GM12878 (cell line): ENCODE measurements at regions not wholly inside any gene's neighbourhood (a gene's known extent, or its start where the extent isn't known, plus 50 kb on each side); places are given as distances from the start of the nearest gene placed in this dataset.

Experiments
- ATAC-seq: fragments of 200-7000 bp; cut with Tn5 transposase; 3 replicates; pipeline ENCODE4 v1.9.1; 2020; ENCODE audit warnings: mild to moderate bottlenecking, moderate library complexity
- BruUV-seq: library from RNA; stranded (reverse); fragments of 400-500 nt; replicated peaks from 2 replicates; lab custom pipeline; 2021; lab: Mats Ljungman, UMichigan
- CTCF ChIA-PET: fragments of 300-600 bp; sonication (Branson Sonifier 250); formaldehyde crosslinking; extraction: SDS; loops from one replicate; lab custom pipeline; 2021; ENCODE audit warnings: inconsistent platforms; lab: Yijun Ruan, JAX
- POLR2A ChIA-PET: fragments of 350-600 bp; formaldehyde crosslinking; extraction: SDS; loops from one replicate; lab custom pipeline; 2021; ENCODE audit warnings: inconsistent platforms; lab: Charles Lee
- RAD21 ChIA-PET: fragments of 300-600 bp; sonication (Branson Sonifier 250); formaldehyde crosslinking; loops from one replicate; lab custom pipeline; 2023; ENCODE audit warnings: antibody characterized with exemption; ENCODE audit not compliant: unreplicated experiment; lab: Charles Lee
- SMC1A ChIA-PET: fragments of 300-600 bp; sonication (Branson Sonifier 250); formaldehyde crosslinking; loops from one replicate; lab custom pipeline; 2023; ENCODE audit not compliant: unreplicated experiment, uncharacterized antibody; lab: Charles Lee
- DNase-seq: peaks from one replicate; pipeline ENCODE4 v3.0.0-alpha.2; 2011; ENCODE audit warnings: low read depth, low spot score
- FAIRE-seq: peaks from 3 replicates; lab custom pipeline; 2011; peaks lifted over from hg19 to GRCh38; lab: Jason Lieb, UNC
- H2AFZ ChIP-seq: 2 replicates; pipeline ENCODE4 v1.6.0; 2011; ENCODE audit warnings: low read depth, low read length, control low read depth; ENCODE audit not compliant: control insufficient read depth
- H3K27ac ChIP-seq: 2 replicates; pipeline ENCODE4 v1.5.1; 2011; ENCODE audit warnings: control low read depth; ENCODE audit not compliant: control insufficient read depth, insufficient read depth
- H3K27me3 ChIP-seq, 2 experiments: replicated peaks in 1 of 2; 2 replicates each; pipeline versions ENCODE4 v1.6.0 to v1.6.1; 2011; ENCODE audit warnings: low read length in 1 of 2; ENCODE audit not compliant: control insufficient read depth in 2 of 2, insufficient read depth in 2 of 2
- H3K36me3 ChIP-seq, 2 experiments: 2 replicates each; pipeline ENCODE4 v1.5.1; 2011; ENCODE audit warnings: low read length in 1 of 2; ENCODE audit not compliant: control insufficient read depth in 2 of 2, insufficient read depth in 2 of 2
- H3K4me1 ChIP-seq: 2 replicates; pipeline ENCODE4 v1.6.1; 2011; ENCODE audit warnings: mild to moderate bottlenecking, low read length, moderate library complexity, mixed read lengths; ENCODE audit not compliant: control insufficient read depth, insufficient read depth
- H3K4me2 ChIP-seq: 2 replicates; pipeline ENCODE4 v1.6.0; 2011; ENCODE audit warnings: control low read depth; ENCODE audit not compliant: control insufficient read depth, insufficient read depth
- H3K4me3 ChIP-seq: fragments of 200-600 bp; sonication (generic); 2 replicates; pipeline ENCODE4 v1.5.1; 2016
- H3K79me2 ChIP-seq: 2 replicates; pipeline ENCODE4 v1.6.0; 2011; ENCODE audit warnings: low read length; ENCODE audit not compliant: control insufficient read depth, insufficient read depth
- H3K9ac ChIP-seq: 2 replicates; pipeline ENCODE4 v1.8.0; 2011; ENCODE audit warnings: low read length, control low read depth, mixed read lengths; ENCODE audit not compliant: control insufficient read depth, insufficient read depth
- H3K9me3 ChIP-seq: replicated peaks from 3 replicates; pipeline ENCODE4 v1.5.1; 2011; ENCODE audit warnings: mild to moderate bottlenecking, low read length; ENCODE audit not compliant: control insufficient read depth, insufficient read depth
- H4K20me1 ChIP-seq: 2 replicates; pipeline ENCODE4 v1.6.0; 2011; ENCODE audit not compliant: control insufficient read depth, insufficient read depth
- ATF7 ChIP-seq: fragments of 450-650 bp; IDR thresholded peaks from 2 replicates; pipeline ENCODE4 v1.6.1; 2016; ENCODE audit warnings: low read depth, mild to moderate bottlenecking
- BCL11A ChIP-seq: IDR thresholded peaks from 2 replicates; pipeline ENCODE4 v1.6.1; 2011; ENCODE audit warnings: low read depth, low read length
- CBX3 ChIP-seq: fragments of 200-600 bp; sonication (generic); IDR thresholded peaks from 2 replicates; pipeline ENCODE4 v1.6.1; 2016; ENCODE audit warnings: low read depth, borderline replicate concordance
- ESRRA ChIP-seq: IDR thresholded peaks from 2 replicates; pipeline ENCODE4 v1.6.1; 2012; ENCODE audit warnings: mild to moderate bottlenecking, low read length, improper control_type of control experiment
- NFXL1 ChIP-seq: fragments of 450-650 bp; IDR thresholded peaks from 2 replicates; pipeline ENCODE4 v1.6.1; 2017; ENCODE audit warnings: antibody characterized with exemption, mild to moderate bottlenecking, borderline replicate concordance
- PAX8 ChIP-seq: fragments of 450-650 bp; IDR thresholded peaks from 2 replicates; pipeline ENCODE4 v1.6.1; 2017; ENCODE audit warnings: mild to moderate bottlenecking, moderate library complexity
- POLR2A ChIP-seq: IDR thresholded peaks from 2 replicates; pipeline ENCODE4 v1.6.1; 2011; ENCODE audit warnings: low read depth, mild to moderate bottlenecking, low read length
- RCOR1 ChIP-seq: conservative IDR thresholded peaks from 2 replicates; pipeline ENCODE4 v1.6.1; 2012; ENCODE audit warnings: low read depth, low read length, improper control_type of control experiment
- SRF ChIP-seq, 2 experiments: IDR thresholded peaks; 2 replicates each; pipeline ENCODE4 v1.6.1; 2011; ENCODE audit warnings: low read depth in 2 of 2, low read length in 2 of 2, mild to moderate bottlenecking in 1 of 2, moderate library complexity in 1 of 2
- TCF12 ChIP-seq: IDR thresholded peaks from 2 replicates; pipeline ENCODE4 v1.6.1; 2011; ENCODE audit warnings: low read depth, mild to moderate bottlenecking, low read length
- YBX1 ChIP-seq: fragments of 450-650 bp; IDR thresholded peaks from 2 replicates; pipeline ENCODE4 v1.6.1; 2016; ENCODE audit warnings: antibody characterized with exemption
- ZNF24 ChIP-seq: fragments of 450-650 bp; IDR thresholded peaks from 2 replicates; pipeline ENCODE4 v1.6.1; 2017; ENCODE audit warnings: antibody characterized with exemption, mild to moderate bottlenecking
- ZNF622 ChIP-seq: fragments of 450-650 bp; IDR thresholded peaks from 2 replicates; pipeline ENCODE4 v1.6.1; 2017; ENCODE audit warnings: mild to moderate bottlenecking, inconsistent platforms
- WGBS: methylation state at CpG from one replicate; pipeline ENCODE4 v1.1.6; 2016; ENCODE audit warnings: low lambda C conversion rate; ENCODE audit not compliant: insufficient replicate concordance, insufficient coverage; ENCODE audit errors: missing lambda C conversion rate; 5-methylcytosine and 5-hydroxymethylcytosine counted together
- in situ Hi-C: fragments of 300-500 bp; cut with MboI; formaldehyde crosslinking; loops from 9 replicates; pipeline ENCODE4 v1.14.3; 2018; ENCODE audit warnings: mixed read lengths
- intact Hi-C: fragments of 100-400 bp; cut with micrococcal nuclease; formaldehyde crosslinking; loops from one replicate; pipeline ENCODE4 v1.14.2; 2022; ENCODE audit not compliant: unreplicated experiment
- TF ChIP-seq, protein P1 (sequence below): fragments of 450-650 bp; IDR thresholded peaks from 2 replicates; pipeline ENCODE4 v1.6.1; 2017; ENCODE audit warnings: mild to moderate bottlenecking
- TF ChIP-seq, protein P2 (sequence below): IDR thresholded peaks from 2 replicates; pipeline ENCODE4 v1.6.1; 2011; ENCODE audit warnings: borderline replicate concordance, low read depth, mild to moderate bottlenecking, moderate library complexity, low read length; ENCODE audit not compliant: insufficient read depth, poor library complexity, severe bottlenecking
- TF ChIP-seq, protein P3 (sequence below): fragments of 450-650 bp; IDR thresholded peaks from 2 replicates; pipeline ENCODE4 v1.6.1; 2016; ENCODE audit warnings: mild to moderate bottlenecking, moderate library complexity, borderline replicate concordance
- TF ChIP-seq, protein P4 (sequence below): fragments of 450-650 bp; conservative IDR thresholded peaks from 2 replicates; pipeline ENCODE4 v1.6.1; 2017; ENCODE audit warnings: mild to moderate bottlenecking, moderate library complexity

DNA sequence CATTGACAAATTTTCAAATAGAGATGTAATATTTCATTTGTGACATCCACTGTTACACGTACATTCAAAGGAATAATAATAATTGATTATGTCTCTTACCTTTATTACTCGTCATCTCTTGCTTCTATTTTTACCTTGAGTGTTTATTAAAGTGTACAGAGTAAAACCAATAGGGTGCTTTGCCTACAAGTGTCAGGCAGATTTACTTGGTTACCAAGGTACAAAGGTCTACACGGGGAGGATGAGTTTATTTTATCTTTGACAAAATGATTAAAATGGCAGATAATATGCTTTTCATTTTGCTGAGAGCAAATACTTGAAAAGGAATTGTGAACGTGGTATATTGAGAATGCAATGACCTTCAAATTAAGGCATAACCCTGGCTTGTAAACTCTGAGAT is 137.8 kb upstream of the SOX5 start:
- DNase-seq, result no peak
- no peak for FAIRE-seq
- Histone ChIP-seq H3K27ac (no peak overlapping the region), H4K20me1 (no peaks in the 10 kb centered on the region), H3K9me3 (no peaks in the 10 kb centered on the region), H3K27me3 (no peaks in the 10 kb centered on the region; a peak in 1 of 4 replicates), H3K79me2 (no peaks in the 10 kb centered on the region), H3K36me3 (no peaks in the 10 kb centered on the region), H3K4me1 (no peaks in the 10 kb centered on the region), H3K4me3 (no peak overlapping the region), H3K9ac (no peak overlapping the region), H3K4me2 (no peak overlapping the region), H2AFZ (no peak overlapping the region)
- no peak for TF ChIP-seq PAX8
- TF ChIP-seq, protein P1, sequence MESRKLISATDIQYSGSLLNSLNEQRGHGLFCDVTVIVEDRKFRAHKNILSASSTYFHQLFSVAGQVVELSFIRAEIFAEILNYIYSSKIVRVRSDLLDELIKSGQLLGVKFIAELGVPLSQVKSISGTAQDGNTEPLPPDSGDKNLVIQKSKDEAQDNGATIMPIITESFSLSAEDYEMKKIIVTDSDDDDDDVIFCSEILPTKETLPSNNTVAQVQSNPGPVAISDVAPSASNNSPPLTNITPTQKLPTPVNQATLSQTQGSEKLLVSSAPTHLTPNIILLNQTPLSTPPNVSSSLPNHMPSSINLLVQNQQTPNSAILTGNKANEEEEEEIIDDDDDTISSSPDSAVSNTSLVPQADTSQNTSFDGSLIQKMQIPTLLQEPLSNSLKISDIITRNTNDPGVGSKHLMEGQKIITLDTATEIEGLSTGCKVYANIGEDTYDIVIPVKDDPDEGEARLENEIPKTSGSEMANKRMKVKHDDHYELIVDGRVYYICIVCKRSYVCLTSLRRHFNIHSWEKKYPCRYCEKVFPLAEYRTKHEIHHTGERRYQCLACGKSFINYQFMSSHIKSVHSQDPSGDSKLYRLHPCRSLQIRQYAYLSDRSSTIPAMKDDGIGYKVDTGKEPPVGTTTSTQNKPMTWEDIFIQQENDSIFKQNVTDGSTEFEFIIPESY, result no peak
- TF ChIP-seq ZNF622, result no peak
- TF ChIP-seq ESRRA, result no peak
- TF ChIP-seq, protein P2, sequence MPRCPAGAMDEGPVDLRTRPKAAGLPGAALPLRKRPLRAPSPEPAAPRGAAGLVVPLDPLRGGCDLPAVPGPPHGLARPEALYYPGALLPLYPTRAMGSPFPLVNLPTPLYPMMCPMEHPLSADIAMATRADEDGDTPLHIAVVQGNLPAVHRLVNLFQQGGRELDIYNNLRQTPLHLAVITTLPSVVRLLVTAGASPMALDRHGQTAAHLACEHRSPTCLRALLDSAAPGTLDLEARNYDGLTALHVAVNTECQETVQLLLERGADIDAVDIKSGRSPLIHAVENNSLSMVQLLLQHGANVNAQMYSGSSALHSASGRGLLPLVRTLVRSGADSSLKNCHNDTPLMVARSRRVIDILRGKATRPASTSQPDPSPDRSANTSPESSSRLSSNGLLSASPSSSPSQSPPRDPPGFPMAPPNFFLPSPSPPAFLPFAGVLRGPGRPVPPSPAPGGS, result no peak
- TF ChIP-seq YBX1, result no peak
- TF ChIP-seq NFXL1, result no peak
- TF ChIP-seq, protein P3, sequence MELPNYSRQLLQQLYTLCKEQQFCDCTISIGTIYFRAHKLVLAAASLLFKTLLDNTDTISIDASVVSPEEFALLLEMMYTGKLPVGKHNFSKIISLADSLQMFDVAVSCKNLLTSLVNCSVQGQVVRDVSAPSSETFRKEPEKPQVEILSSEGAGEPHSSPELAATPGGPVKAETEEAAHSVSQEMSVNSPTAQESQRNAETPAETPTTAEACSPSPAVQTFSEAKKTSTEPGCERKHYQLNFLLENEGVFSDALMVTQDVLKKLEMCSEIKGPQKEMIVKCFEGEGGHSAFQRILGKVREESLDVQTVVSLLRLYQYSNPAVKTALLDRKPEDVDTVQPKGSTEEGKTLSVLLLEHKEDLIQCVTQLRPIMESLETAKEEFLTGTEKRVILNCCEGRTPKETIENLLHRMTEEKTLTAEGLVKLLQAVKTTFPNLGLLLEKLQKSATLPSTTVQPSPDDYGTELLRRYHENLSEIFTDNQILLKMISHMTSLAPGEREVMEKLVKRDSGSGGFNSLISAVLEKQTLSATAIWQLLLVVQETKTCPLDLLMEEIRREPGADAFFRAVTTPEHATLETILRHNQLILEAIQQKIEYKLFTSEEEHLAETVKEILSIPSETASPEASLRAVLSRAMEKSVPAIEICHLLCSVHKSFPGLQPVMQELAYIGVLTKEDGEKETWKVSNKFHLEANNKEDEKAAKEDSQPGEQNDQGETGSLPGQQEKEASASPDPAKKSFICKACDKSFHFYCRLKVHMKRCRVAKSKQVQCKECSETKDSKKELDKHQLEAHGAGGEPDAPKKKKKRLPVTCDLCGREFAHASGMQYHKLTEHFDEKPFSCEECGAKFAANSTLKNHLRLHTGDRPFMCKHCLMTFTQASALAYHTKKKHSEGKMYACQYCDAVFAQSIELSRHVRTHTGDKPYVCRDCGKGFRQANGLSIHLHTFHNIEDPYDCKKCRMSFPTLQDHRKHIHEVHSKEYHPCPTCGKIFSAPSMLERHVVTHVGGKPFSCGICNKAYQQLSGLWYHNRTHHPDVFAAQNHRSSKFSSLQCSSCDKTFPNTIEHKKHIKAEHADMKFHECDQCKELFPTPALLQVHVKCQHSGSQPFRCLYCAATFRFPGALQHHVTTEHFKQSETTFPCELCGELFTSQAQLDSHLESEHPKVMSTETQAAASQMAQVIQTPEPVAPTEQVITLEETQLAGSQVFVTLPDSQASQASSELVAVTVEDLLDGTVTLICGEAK, result no peak
- no peak for TF ChIP-seq SRF (IDR thresholded peaks at IDR 0.05; ENCODE audit: low read depth in 2 of 2, low read length in 2 of 2)
- TF ChIP-seq CBX3, result no peak
- no peak for TF ChIP-seq TCF12
- TF ChIP-seq, protein P4, sequence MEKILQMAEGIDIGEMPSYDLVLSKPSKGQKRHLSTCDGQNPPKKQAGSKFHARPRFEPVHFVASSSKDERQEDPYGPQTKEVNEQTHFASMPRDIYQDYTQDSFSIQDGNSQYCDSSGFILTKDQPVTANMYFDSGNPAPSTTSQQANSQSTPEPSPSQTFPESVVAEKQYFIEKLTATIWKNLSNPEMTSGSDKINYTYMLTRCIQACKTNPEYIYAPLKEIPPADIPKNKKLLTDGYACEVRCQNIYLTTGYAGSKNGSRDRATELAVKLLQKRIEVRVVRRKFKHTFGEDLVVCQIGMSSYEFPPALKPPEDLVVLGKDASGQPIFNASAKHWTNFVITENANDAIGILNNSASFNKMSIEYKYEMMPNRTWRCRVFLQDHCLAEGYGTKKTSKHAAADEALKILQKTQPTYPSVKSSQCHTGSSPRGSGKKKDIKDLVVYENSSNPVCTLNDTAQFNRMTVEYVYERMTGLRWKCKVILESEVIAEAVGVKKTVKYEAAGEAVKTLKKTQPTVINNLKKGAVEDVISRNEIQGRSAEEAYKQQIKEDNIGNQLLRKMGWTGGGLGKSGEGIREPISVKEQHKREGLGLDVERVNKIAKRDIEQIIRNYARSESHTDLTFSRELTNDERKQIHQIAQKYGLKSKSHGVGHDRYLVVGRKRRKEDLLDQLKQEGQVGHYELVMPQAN, result no peak
- TF ChIP-seq BCL11A, result no peak
- no peak for TF ChIP-seq RCOR1
- TF ChIP-seq POLR2A, result no peak
- no peak for TF ChIP-seq ATF7
- no peak for TF ChIP-seq ZNF24
- BruUV-seq, result no TSS peak
- WGBS, result 0% methylated on average over 4 of the region's 4 CpGs
- in situ Hi-C loops, result no loop called here
- SMC1A ChIA-PET, result no interaction called here
- CTCF ChIA-PET, result no interaction called here
- no peak for ATAC-seq
- RAD21 ChIA-PET, result no interaction called here
- intact Hi-C loops, result no loop called here
- POLR2A ChIA-PET, result no interaction called here
